ENCODE measurements at regions not wholly inside any gene's neighbourhood (a gene's known extent, or its start where the extent isn't known, plus 50 kb on each side); places are given as distances from the start of the nearest gene placed in this dataset.

- intact Hi-C loops (cut with micrococcal nuclease) = no loop called here
- Histone ChIP-seq H3K36me3 (ENCODE audit: control insufficient read depth, insufficient read depth, low read length) (no peaks in the 10 kb centered on the region), H3K79me1 (ENCODE audit: low read depth in 1 of 2, low read length in 2 of 2) (no peaks in the 10 kb centered on the region), H4K20me1 (ENCODE audit: insufficient read depth, low read length) (no peaks in the 10 kb centered on the region), H3K18ac (ENCODE audit: low read depth, low read length) (no peak overlapping the region), H3K9me1 (ENCODE audit: insufficient read depth, low read length) (no peaks in the 10 kb centered on the region), H2AFZ (replicated peaks; ENCODE audit: low read length, poor library complexity) (no peak overlapping the region), H3K9ac (ENCODE audit: low read depth, low read length) (no peak overlapping the region), H4K91ac (ENCODE audit: insufficient read depth, low read depth, low read length) (no peak overlapping the region), H3K4me2 (ENCODE audit: low read depth, low read length) (no peak overlapping the region), H2BK20ac (ENCODE audit: low read depth, low read length) (no peak overlapping the region), H3K14ac (replicated peaks; ENCODE audit: low read depth, low read length) (no peak overlapping the region), H3K23ac (ENCODE audit: low read depth, low read length) (no peak overlapping the region), H2BK5ac (ENCODE audit: low read depth, low read length, poor library complexity, severe bottlenecking) (no peak overlapping the region), H3K27ac (ENCODE audit: insufficient read depth, low read length) (no peak overlapping the region), H3K4me3 (ENCODE audit: insufficient read depth, low read depth, low read length) (no peak overlapping the region), H4K8ac (ENCODE audit: low read depth in 2 of 2, low read length in 2 of 2) (no peak overlapping the region), H3K4me1 (ENCODE audit: control insufficient read depth, insufficient read depth, low read length) (no peaks in the 10 kb centered on the region), H4K5ac (ENCODE audit: low read depth, low read length) (no peak overlapping the region), H2BK120ac (ENCODE audit: low read depth, low read length) (no peak overlapping the region), H3K56ac (ENCODE audit: extremely low read depth, insufficient read depth, low read length) (no peak overlapping the region), H3K9me3 (ENCODE audit: control insufficient read depth, insufficient read depth, low read length) (peaks cover 73% of the 10 kb centered on the region), H3K27me3 (ENCODE audit: control insufficient read depth, insufficient read depth, low read length) (no peaks in the 10 kb centered on the region), H2AK9ac (replicated peaks; ENCODE audit: low read depth, low read length, poor library complexity) (no peak overlapping the region), H2AK5ac (ENCODE audit: low read depth, low read length) (no peak overlapping the region), H2BK15ac (ENCODE audit: low read depth, low read length) (no peak overlapping the region), H3K4ac (ENCODE audit: low read depth, low read length) (no peak overlapping the region)
- CTCF ChIA-PET = no interaction called here
- TF ChIP-seq SMC3 (IDR thresholded peaks at IDR 0.05; ENCODE audit: low read depth, low read length) (no peak), RCOR1 (IDR thresholded peaks at IDR 0.05; ENCODE audit: insufficient replicate concordance, low read length) (no peak), ELK1 (IDR thresholded peaks at IDR 0.05; ENCODE audit: borderline replicate concordance, low read depth, low read length) (no peak), MXI1 (IDR thresholded peaks at IDR 0.05; ENCODE audit: borderline replicate concordance, low read depth, low read length) (no peak), BHLHE40 (IDR thresholded peaks at IDR 0.05; ENCODE audit: low read depth, low read length) (no peak), MAZ (IDR thresholded peaks at IDR 0.05; ENCODE audit: borderline replicate concordance, low read depth, low read length) (no peak), FOS (IDR thresholded peaks at IDR 0.05; ENCODE audit: low read depth, low read length) (no peak), MAFK (IDR thresholded peaks at IDR 0.05; ENCODE audit: low read depth, low read length) (no peak)
- TF ChIP-seq, protein P1, sequence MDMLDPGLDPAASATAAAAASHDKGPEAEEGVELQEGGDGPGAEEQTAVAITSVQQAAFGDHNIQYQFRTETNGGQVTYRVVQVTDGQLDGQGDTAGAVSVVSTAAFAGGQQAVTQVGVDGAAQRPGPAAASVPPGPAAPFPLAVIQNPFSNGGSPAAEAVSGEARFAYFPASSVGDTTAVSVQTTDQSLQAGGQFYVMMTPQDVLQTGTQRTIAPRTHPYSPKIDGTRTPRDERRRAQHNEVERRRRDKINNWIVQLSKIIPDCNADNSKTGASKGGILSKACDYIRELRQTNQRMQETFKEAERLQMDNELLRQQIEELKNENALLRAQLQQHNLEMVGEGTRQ (IDR thresholded peaks at IDR 0.05; ENCODE audit: low read depth, low read length) = no peak
- TF ChIP-seq, protein P2, sequence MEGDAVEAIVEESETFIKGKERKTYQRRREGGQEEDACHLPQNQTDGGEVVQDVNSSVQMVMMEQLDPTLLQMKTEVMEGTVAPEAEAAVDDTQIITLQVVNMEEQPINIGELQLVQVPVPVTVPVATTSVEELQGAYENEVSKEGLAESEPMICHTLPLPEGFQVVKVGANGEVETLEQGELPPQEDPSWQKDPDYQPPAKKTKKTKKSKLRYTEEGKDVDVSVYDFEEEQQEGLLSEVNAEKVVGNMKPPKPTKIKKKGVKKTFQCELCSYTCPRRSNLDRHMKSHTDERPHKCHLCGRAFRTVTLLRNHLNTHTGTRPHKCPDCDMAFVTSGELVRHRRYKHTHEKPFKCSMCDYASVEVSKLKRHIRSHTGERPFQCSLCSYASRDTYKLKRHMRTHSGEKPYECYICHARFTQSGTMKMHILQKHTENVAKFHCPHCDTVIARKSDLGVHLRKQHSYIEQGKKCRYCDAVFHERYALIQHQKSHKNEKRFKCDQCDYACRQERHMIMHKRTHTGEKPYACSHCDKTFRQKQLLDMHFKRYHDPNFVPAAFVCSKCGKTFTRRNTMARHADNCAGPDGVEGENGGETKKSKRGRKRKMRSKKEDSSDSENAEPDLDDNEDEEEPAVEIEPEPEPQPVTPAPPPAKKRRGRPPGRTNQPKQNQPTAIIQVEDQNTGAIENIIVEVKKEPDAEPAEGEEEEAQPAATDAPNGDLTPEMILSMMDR (conservative IDR thresholded peaks at IDR 0.05; ENCODE audit: low read depth, low read length) = no peak
- BruUV-seq (replicated peaks) = no TSS peak
- in situ Hi-C loops (cut with MboI; ENCODE audit: low sequenced_read_pairs) = no loop called here
- POLR2A ChIA-PET (ENCODE audit: unreplicated experiment) = no interaction called here
- WGBS, 2 experiments (ENCODE audit: extremely low coverage in 2 of 2, insufficient read length in 1 of 2) = 0% methylated on average over 2 of the region's 23 CpGs; no CpG with 5 or more reads in 1 of the 2 experiments
- no peak for DNase-seq
- ATAC-seq (ENCODE audit: low read depth) = no peak
- dilution Hi-C loops (cut with HindIII; ENCODE audit: low sequenced_read_pairs, unreplicated experiment) = no loop called here
These were observed 1002.7 kb downstream of the BRD1 start for GRCh38 chr22:48824712-48825651.

Measured in IMR-90 (cell line).